Coronary artery (tissue), 2 donors: ENCODE measurements at regions not wholly inside any gene's neighbourhood (a gene's known extent, or its start where the extent isn't known, plus 50 kb on each side); places are given as distances from the start of the nearest gene placed in this dataset.

ENCODE experiments used
- DNase-seq: peaks from one replicate; pipeline ENCODE4 v3.0.0-alpha.2; 2017; ENCODE audit warnings: low spot score
- H3K27ac ChIP-seq, 2 donors: fragments of 200-600 bp; sonication (generic); one replicate each; pipeline ENCODE4 v1.5.1; 2016 to 2019
- H3K4me3 ChIP-seq: fragments of 200-600 bp; sonication (generic); 2 replicates; pipeline ENCODE4 v1.5.1; 2016; ENCODE audit warnings: mild to moderate bottlenecking, moderate library complexity
- CTCF ChIP-seq: fragments of 200-600 bp; sonication (generic); IDR thresholded peaks from one replicate; pipeline ENCODE4 v1.5.1; 2019; ENCODE audit warnings: antibody characterized with exemption

- no peak for TF ChIP-seq CTCF
- DNase-seq: no peak
Observed at GRCh38 chr2:156170929-156171328, 161.6 kb downstream of the NR4A2 start.

GRCh38 chr2:156165742-156166141, 166.8 kb downstream of the NR4A2 start:
- no peak for DNase-seq
- no peak overlapping the region for H3K27ac ChIP-seq
- no peak for TF ChIP-seq CTCF
- H3K4me3 ChIP-seq: no peak overlapping the region

More at GRCh38 chr2:156170929-156171328, 161.6 kb downstream of the NR4A2 start:
- Histone ChIP-seq H3K27ac (no peak overlapping the region), H3K4me3 (no peak overlapping the region)

DNA sequence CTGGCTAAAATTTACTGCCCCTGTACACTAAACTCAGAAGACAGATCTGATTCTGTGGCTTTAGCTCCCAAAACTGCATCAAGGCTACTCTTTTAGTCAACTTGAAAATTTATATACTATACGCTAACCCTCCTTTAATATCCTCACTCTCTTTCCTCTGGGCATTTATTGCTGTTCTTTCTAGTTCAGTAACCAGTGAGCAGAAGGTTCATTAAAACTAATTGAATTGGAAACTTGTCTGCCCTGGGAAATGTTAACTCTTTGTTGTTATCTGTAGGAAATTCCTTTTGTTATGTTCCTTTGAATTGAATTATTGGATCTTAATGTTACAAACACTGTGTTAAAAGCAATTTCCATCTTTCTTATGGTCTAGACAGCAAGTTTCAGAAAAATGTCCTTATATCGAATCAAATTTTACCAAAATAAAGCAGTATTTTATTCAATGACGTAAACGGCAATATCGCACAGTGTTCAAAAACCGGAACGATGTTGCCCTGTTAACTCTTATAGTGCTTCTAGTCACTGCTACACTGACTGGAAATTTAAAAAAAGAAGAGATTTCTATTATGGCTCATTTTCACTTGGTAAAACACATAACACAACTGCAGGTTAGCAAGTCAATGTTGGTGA, 168.3 kb downstream of the NR4A2 start:
- no peak for TF ChIP-seq CTCF
- Histone ChIP-seq H3K4me3 (no peak overlapping the region), H3K27ac (no peak overlapping the region)
- DNase-seq: no peak

DNA sequence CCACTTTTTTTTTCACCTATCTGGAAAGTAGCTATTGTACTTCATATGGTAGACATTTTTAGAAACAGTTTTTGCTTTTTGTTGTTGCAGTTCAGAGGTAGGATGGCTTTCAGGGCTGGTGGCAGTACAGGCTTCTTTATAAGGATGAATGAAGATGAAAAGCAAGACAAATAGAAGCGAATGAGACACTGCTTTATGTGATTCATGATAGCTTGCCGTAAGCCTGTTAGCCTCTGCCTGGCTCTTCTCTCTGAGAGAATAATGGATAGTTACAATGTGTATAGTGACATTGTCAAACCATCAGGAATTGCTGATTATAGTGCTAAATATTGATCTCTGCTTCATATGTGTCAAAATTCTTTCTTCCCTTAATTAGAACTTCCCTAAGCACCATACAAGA, 173.7 kb downstream of the NR4A2 start:
- Histone ChIP-seq H3K4me3 (no peak overlapping the region), H3K27ac (no peak overlapping the region)
- no peak for TF ChIP-seq CTCF
- no peak for DNase-seq

GRCh38 chr2:156157670-156158069, 174.9 kb downstream of the NR4A2 start:
- no peak for DNase-seq
- TF ChIP-seq CTCF: no peak

DNA sequence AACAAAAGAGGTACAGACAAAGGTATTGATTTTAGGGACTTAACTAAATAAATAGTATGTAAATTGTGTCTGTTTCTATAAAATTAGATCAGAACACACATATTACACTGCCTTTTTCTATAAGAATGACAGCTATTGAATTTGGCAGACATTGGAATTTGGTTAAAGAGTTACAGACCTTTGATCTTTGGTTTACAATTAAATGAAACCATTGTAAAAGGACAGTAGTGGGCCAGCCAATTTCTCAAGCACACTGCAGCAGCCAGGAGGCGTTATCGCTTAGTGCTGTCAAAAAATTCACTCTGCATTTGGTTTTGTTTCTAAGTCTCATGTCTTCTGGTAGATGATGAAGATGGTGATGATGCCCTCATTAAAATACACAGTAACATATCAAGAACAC, 175.9 kb downstream of the NR4A2 start:
- no peak for TF ChIP-seq CTCF
- DNase-seq: no peak
- Histone ChIP-seq H3K4me3 (no peak overlapping the region), H3K27ac (no peak overlapping the region)

More at GRCh38 chr2:156157670-156158069, 174.9 kb downstream of the NR4A2 start:
- H3K4me3 ChIP-seq: no peak overlapping the region
- H3K27ac ChIP-seq: no peak overlapping the region

GRCh38 chr2:156155319-156155718, 177.2 kb downstream of the NR4A2 start:
- no peak overlapping the region for H3K4me3 ChIP-seq
- no peak for DNase-seq
- no peak overlapping the region for H3K27ac ChIP-seq
- TF ChIP-seq CTCF: no peak
